Cardiac fibroblast (primary cell): ENCODE measurements at regions not wholly inside any gene's neighbourhood (a gene's known extent, or its start where the extent isn't known, plus 50 kb on each side); places are given as distances from the start of the nearest gene placed in this dataset.

Experiments
- DNase-seq, 2 donors: peaks; one replicate each; pipeline versions ENCODE4 v3.0.0 to v3.0.0-alpha.2; 2010; ENCODE audit warnings: low read depth in 2 of 2
- H3K4me3 ChIP-seq, 2 donors: replicated peaks in 1 of 2; 1 replicate in 1 of 2; 2 replicates in 1 of 2; pipeline ENCODE4 v1.5.1; 2011; ENCODE audit warnings: low read depth in 2 of 2, low read length in 2 of 2, mild to moderate bottlenecking in 2 of 2, moderate library complexity in 1 of 2
- TF ChIP-seq, protein P1 (sequence below): IDR thresholded peaks from one replicate; pipeline ENCODE4 v1.5.1; 2011; ENCODE audit warnings: low read depth, mild to moderate bottlenecking, low read length, inconsistent platforms

DNA sequence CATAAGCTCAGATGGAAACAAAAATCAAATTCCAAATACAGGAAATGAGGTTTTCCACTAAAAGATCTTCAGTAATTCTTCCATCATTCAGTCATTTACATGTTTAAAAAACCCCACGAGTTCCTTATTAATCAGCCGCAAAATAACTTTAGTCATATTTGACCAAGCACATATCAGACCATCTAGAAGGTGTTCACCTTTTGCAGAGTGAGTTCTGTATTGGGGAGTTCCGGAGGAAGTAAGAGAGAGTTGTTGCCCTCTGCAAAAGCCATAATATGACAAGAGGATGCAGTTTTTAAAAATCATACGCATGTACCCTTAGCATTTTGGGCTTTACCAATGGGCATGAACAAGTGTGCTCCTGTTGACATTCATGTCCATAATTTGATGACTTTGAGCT, 61.6 kb downstream of the CCR1 start:
- no peak for DNase-seq
- H3K4me3 ChIP-seq: no peak overlapping the region
- TF ChIP-seq, protein P1, sequence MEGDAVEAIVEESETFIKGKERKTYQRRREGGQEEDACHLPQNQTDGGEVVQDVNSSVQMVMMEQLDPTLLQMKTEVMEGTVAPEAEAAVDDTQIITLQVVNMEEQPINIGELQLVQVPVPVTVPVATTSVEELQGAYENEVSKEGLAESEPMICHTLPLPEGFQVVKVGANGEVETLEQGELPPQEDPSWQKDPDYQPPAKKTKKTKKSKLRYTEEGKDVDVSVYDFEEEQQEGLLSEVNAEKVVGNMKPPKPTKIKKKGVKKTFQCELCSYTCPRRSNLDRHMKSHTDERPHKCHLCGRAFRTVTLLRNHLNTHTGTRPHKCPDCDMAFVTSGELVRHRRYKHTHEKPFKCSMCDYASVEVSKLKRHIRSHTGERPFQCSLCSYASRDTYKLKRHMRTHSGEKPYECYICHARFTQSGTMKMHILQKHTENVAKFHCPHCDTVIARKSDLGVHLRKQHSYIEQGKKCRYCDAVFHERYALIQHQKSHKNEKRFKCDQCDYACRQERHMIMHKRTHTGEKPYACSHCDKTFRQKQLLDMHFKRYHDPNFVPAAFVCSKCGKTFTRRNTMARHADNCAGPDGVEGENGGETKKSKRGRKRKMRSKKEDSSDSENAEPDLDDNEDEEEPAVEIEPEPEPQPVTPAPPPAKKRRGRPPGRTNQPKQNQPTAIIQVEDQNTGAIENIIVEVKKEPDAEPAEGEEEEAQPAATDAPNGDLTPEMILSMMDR: no peak

DNA sequence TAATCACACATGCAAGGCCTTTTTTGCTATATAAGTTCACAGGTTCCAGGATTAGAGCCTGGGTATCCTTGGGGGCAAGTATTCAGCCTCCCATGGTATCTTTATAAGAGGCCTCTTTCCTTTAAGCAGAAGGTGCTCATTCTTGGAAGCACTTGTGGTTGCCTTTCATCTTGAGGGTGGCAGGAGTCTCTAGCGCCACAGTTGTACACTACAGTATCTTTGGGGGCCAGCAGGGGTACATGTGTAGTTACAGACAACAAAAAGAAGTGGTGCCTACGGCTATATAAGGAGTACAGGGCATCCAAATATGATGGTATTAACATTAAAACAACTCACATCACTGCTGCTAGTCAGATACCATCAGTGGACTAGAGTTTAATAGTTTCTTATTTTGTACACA, 62.1 kb downstream of the CCR1 start:
- no peak for DNase-seq
- no peak overlapping the region for H3K4me3 ChIP-seq
- TF ChIP-seq, protein P1: no peak

DNA sequence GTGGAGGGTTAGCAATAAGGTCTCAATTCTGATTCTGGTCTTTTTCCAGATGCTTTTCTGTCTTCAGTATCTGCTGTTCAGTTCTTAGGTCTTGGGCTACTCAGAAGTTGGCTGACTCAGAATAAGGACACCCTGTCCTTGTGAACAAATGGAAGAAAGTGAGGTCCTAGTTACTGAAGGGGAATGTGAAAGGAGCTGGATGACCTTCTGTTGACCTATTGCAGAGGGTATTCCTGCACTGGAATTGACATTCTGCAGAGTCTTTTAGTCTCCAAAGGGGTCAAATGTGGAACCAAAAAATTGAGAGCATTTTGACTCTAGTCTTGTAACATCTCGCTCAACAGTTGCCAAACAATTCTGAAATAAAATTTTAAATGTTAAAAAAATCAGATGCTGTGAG, 63.0 kb downstream of the CCR1 start:
- H3K4me3 ChIP-seq: no peak overlapping the region
- TF ChIP-seq, protein P1: no peak
- DNase-seq: no peak

DNA sequence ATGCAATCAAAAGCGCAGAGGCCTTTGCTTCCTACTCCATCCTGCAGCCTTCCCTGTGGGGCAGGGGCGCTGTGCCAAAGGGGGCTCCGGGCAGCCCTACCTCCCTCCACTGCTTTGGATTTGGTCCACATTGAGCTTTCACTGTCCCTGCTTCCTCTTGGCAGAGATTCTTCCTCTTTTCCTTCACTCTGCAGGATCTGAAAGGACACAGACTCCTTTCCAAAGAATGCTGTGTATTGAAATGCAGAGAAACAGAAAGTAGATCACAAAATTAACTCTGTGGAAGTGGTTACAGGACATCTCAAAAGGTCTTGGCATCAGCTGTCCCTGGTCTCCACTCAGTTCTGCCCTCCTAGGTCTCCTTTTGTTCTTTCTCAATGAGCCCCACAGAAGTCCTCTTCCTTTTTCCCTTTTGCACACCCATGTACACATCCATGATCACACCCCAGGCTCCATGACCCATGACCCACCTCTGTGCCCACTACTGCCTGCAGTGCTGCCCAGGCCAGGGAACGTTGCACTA, 64.1 kb downstream of the CCR1 start:
- no peak overlapping the region for H3K4me3 ChIP-seq
- TF ChIP-seq, protein P1: no peak
- no peak for DNase-seq

DNA sequence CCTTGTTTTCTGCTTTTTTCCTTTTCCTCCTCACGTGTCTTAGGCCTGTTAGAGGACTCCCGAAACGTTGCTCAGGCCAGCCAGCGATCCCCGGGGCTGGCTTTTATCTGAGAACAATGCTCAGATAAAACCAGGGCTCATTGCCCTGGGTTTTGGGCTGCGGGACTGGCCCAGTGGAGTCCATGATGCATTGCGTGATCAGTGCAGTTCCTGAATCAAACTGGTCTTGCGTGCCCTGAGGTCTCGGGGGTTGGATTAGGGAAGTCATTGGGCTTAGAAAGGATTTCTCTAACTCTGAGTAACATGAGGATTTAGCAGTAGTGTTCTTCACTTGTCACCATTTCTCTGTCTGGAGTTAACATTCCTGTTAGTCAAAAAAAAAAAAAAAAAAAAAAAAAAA, 66.3 kb downstream of the CCR1 start:
- TF ChIP-seq, protein P1: no peak
- no peak overlapping the region for H3K4me3 ChIP-seq
- DNase-seq: no peak

DNA sequence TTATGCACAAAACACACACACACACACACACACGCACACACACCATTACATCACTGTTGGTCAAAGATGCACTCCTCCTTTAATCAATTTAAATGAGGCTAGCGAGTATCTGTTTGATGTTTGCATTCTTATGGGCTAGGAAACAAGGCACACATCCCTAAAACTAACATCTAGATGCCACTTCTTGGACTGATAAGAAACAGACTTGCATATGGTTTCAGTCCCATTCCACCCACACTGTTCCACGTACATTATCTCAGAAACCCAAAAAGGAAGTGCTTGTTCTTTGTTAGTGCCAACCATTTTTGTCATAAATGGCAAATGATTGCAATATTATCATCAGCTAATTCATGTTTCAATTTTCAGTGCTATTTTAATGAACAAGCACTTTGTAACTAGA, 69.5 kb downstream of the CCR1 start:
- TF ChIP-seq, protein P1: no peak
- no peak overlapping the region for H3K4me3 ChIP-seq
- DNase-seq: no peak

DNA sequence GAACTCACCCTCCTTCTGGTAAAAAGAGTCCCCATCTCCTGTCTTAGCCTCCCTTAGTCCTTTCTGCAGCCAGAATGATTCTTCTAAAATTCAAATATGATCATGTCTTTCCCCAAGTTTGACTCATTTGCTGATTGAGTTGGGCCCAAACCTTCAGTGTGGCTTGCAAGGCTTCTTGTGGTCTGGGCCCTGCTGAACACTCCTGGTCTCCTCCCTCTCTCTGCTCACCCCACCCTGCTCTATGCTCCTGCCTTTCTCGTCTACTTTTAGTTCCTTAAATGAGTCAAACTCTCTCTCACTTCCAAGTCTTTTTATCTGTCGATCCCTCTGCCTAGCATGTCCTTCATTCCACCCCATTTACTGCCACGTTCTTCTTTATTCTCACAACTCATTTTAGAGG, 72.6 kb downstream of the CCR1 start:
- H3K4me3 ChIP-seq: no peak overlapping the region
- no peak for DNase-seq
- TF ChIP-seq, protein P1: no peak
